ENCODE measurements at regions not wholly inside any gene's neighbourhood (a gene's known extent, or its start where the extent isn't known, plus 50 kb on each side); places are given as distances from the start of the nearest gene placed in this dataset.

DNA sequence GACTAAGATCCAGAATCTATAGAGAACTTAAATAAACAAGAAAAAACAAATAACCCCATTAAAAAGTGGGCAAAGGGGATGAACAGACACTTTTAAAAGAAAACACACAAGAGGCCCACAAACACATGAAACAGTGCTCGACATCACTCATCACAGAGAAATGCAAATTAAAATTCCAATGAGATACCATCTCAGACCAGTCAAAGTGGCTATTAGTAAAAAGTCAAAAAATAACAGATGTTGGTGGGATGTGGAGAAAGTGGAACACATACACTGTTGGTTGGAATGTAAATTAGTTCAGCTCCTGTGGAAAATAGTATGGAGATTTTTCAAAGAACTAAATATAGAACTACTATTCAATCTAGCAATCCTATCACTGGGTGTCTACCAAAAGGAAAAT, 143.1 kb downstream of the IFI44 start:
- no peak for DNase-seq (ENCODE audit: low read depth)
- peaks cover 15% of the 10 kb centered on the region for H3K9me3 ChIP-seq (ENCODE audit: control insufficient read depth, low read length)
- no peaks in the 10 kb centered on the region for H3K4me1 ChIP-seq (ENCODE audit: control insufficient read depth, insufficient read depth, low read length)
- no peaks in the 10 kb centered on the region for H3K27me3 ChIP-seq (replicated peaks; ENCODE audit: control insufficient read depth, insufficient read depth, low read length)
- no peak overlapping the region for H3K4me3 ChIP-seq (ENCODE audit: low read length)
- H3K36me3 ChIP-seq (ENCODE audit: control insufficient read depth, insufficient read depth, low read length, severe bottlenecking), result no peaks in the 10 kb centered on the region
- H3K9ac ChIP-seq (ENCODE audit: low read length), result no peak overlapping the region

DNA sequence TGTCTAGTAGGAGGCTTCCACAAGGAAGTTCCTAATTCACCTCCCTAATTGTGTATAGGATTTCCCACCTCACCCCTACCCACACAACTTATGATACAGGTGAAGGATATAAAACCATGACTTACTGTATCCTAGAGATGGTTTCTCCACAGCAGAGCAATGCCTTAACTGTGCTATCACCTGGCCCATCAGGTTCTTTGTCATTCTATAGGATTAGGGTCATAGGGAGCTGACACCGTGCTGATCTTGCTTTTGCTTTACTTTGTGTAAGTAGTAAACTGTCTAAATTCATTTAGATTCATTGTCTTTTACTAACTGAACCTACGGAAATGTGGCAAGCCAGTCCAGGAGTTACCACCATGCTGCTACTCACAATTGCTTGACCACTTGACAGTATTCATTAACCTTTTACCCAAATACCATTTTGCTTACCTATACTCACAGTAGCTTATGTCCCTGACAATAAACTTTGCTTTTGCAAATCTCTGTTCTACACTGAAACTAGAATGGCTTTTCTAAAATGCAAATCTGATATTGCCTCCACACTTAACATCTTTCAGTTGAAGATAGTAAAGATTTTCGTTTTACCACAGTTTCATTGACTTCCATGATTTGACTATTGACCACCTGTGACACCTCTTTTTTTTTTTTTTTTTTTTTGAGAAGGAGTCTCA, 147.6 kb downstream of the IFI44 start:
- H3K9me3 ChIP-seq (ENCODE audit: control insufficient read depth, low read length), result peaks cover under 1% of the 10 kb centered on the region
- no peaks in the 10 kb centered on the region for H3K4me1 ChIP-seq (ENCODE audit: control insufficient read depth, insufficient read depth, low read length)
- no peaks in the 10 kb centered on the region for H3K36me3 ChIP-seq (ENCODE audit: control insufficient read depth, insufficient read depth, low read length, severe bottlenecking)
- H3K4me3 ChIP-seq (ENCODE audit: low read length), result no peak overlapping the region
- DNase-seq (ENCODE audit: low read depth), result no peak
- no peaks in the 10 kb centered on the region for H3K27me3 ChIP-seq (replicated peaks; ENCODE audit: control insufficient read depth, insufficient read depth, low read length)
- no peak overlapping the region for H3K9ac ChIP-seq (ENCODE audit: low read length)

DNA sequence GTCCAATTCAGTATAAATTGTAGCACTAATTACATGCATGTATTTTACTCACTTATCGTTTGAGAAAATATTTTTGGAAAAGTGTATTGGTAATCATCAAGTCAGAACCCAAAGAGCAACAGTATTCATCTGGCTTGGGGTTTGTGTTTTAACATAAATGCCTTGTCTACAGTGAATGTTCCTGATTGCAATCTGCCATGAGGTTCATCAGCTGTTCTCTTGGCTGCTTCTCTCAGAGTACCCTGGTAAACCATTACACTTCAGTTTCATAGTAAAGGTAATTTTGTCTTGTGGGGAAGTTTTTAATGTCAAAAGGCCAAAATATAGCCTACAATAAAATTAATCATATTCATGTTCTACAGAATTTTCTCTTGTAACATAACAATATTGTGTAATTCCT, 150.3 kb downstream of the IFI44 start:
- H3K27me3 ChIP-seq (replicated peaks; ENCODE audit: control insufficient read depth, insufficient read depth, low read length), result no peaks in the 10 kb centered on the region
- no peaks in the 10 kb centered on the region for H3K36me3 ChIP-seq (ENCODE audit: control insufficient read depth, insufficient read depth, low read length, severe bottlenecking)
- no peak for DNase-seq (ENCODE audit: low read depth)
- H3K9ac ChIP-seq (ENCODE audit: low read length), result no peak overlapping the region
- H3K9me3 ChIP-seq (ENCODE audit: control insufficient read depth, low read length), result no peaks in the 10 kb centered on the region
- no peak overlapping the region for H3K4me3 ChIP-seq (ENCODE audit: low read length)
- H3K4me1 ChIP-seq (ENCODE audit: control insufficient read depth, insufficient read depth, low read length), result no peaks in the 10 kb centered on the region

DNA sequence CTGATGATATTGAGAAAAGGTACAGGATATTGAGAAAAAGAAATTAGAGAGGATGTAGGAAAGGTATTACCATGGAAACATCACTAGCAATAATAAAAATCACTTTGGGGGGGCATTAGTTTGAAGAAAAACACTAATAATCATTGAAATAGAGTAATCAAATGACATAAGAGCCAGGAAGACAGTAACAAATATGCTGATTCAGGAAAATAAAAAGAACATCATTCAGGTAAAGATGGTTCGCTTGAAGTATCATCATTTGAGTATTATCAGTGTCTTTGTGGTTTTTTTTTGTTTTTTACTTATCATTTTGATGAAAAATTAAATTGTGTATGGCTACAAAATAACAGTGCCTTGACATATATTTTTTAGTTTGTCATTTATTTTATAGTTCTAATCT, 164.5 kb downstream of the IFI44 start:
- Histone ChIP-seq H3K9me3 (ENCODE audit: control insufficient read depth, low read length) (no peaks in the 10 kb centered on the region), H3K36me3 (ENCODE audit: control insufficient read depth, insufficient read depth, low read length, severe bottlenecking) (no peaks in the 10 kb centered on the region), H3K9ac (ENCODE audit: low read length) (no peak overlapping the region), H3K4me3 (ENCODE audit: low read length) (no peak overlapping the region), H3K27me3 (replicated peaks; ENCODE audit: control insufficient read depth, insufficient read depth, low read length) (no peaks in the 10 kb centered on the region), H3K4me1 (ENCODE audit: control insufficient read depth, insufficient read depth, low read length) (no peaks in the 10 kb centered on the region)
- no peak for DNase-seq (ENCODE audit: low read depth)

DNA sequence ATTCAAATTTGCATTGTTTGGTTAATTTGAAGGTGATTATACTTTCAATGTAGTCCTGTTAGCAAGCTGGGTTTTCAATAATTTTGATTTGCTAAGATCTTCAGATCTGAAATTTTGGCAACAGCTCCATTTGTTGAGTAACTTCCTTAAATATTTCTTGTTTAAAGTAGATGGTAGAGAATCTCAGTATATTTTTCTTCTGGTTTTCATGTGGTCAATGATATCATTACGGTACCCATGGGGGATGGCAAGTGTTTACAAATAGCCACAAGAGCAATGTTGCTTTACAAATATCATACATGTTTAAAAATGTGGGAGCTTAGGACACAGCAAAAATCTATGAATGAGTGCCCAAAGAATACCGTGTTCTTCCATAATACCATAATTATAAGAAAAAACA, 175.9 kb downstream of the IFI44 start:
- H3K4me3 ChIP-seq (ENCODE audit: low read length), result no peak overlapping the region
- no peaks in the 10 kb centered on the region for H3K9me3 ChIP-seq (ENCODE audit: control insufficient read depth, low read length)
- H3K4me1 ChIP-seq (ENCODE audit: control insufficient read depth, insufficient read depth, low read length), result peaks cover 4% of the 10 kb centered on the region
- no peaks in the 10 kb centered on the region for H3K36me3 ChIP-seq (ENCODE audit: control insufficient read depth, insufficient read depth, low read length, severe bottlenecking)
- H3K27me3 ChIP-seq (replicated peaks; ENCODE audit: control insufficient read depth, insufficient read depth, low read length), result no peaks in the 10 kb centered on the region
- no peak overlapping the region for H3K9ac ChIP-seq (ENCODE audit: low read length)
- DNase-seq (ENCODE audit: low read depth), result no peak

DNA sequence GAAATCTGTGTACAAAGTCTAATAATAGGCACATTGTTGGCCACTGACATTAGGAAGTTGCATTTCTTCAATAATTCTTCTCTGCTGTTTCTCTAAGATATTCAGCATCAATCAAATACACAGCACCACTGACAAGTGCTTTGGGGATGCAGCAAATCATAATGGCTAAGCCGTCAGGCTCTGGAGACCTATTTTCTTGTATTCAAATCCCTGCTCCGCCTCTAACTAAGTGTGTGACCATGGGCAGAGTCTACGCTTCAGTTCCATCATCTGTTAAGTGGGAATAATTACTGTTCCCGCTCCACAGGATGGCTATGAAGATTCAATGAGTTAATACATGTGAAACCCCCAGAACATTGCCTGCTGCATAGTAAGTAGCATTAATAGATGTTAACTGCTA, 176.9 kb downstream of the ADGRL4 start:
- no peak for DNase-seq (ENCODE audit: low read depth)
- Histone ChIP-seq H3K27me3 (replicated peaks; ENCODE audit: control insufficient read depth, insufficient read depth, low read length) (no peaks in the 10 kb centered on the region), H3K9me3 (ENCODE audit: control insufficient read depth, low read length) (no peaks in the 10 kb centered on the region)

DNA sequence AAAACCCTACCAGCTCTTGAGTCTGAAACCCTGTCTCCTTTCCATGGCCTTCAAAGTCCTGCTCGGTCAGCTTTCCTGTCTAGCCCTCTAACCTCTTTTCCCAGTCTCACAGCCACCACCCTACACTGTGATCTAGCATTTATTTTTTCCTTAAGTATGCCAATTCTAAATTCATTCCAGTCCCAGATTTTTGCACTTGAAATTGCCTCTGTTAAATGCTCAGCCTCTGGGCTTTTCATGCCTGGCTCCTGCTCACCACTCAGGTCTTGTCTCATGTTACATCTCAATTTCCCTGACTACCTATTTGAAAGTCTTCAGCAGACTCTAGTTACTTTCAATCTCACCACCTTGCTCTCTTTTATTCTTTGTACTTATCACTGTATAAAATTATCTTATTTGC, 176.2 kb downstream of the ADGRL4 start:
- no peaks in the 10 kb centered on the region for H3K9me3 ChIP-seq (ENCODE audit: control insufficient read depth, low read length)
- no peaks in the 10 kb centered on the region for H3K36me3 ChIP-seq (ENCODE audit: control insufficient read depth, insufficient read depth, low read length, severe bottlenecking)
- H3K4me1 ChIP-seq (ENCODE audit: control insufficient read depth, insufficient read depth, low read length), result peaks cover 30% of the 10 kb centered on the region
- H3K4me3 ChIP-seq (ENCODE audit: low read length), result no peak overlapping the region
- H3K9ac ChIP-seq (ENCODE audit: low read length), result no peak overlapping the region
- H3K27me3 ChIP-seq (replicated peaks; ENCODE audit: control insufficient read depth, insufficient read depth, low read length), result no peaks in the 10 kb centered on the region
- no peak for DNase-seq (ENCODE audit: low read depth)

More for the DNA sequence above, 176.9 kb downstream of the ADGRL4 start:
- H3K9ac ChIP-seq (ENCODE audit: low read length), result no peak overlapping the region
- peaks cover 31% of the 10 kb centered on the region for H3K4me1 ChIP-seq (ENCODE audit: control insufficient read depth, insufficient read depth, low read length)
- no peak overlapping the region for H3K4me3 ChIP-seq (ENCODE audit: low read length)
- H3K36me3 ChIP-seq (ENCODE audit: control insufficient read depth, insufficient read depth, low read length, severe bottlenecking), result no peaks in the 10 kb centered on the region

DNA sequence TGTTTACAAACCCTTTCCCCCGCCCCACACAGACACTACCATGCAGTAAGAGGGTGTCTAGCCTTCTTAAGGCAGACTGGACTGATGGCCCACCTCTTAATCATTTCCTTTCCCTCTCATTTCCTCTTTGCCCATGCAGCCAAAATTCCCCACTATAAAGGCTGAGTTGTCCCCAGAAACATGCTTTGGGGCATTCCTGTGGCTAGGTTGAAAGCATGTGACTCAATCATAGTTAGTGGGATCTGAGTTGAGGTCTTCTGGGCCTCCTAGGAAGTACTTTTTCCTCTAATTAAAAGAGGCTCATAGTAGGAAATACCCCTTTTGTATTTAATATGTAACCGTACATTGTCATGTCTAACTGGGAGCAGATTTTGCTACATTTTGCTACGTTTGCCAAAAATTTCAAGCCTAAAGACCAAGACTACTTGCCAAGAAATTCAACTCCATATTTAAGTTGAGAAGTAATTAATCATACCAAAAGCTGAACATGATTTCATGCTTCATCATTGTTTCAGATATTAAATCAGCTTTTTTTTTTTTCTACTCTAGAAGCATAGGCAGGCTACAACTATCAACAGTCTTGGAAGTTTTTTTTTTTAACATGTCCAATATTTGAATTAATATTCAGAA, 174.7 kb downstream of the ADGRL4 start:
- Histone ChIP-seq H3K9ac (ENCODE audit: low read length) (no peak overlapping the region), H3K36me3 (ENCODE audit: control insufficient read depth, insufficient read depth, low read length, severe bottlenecking) (no peaks in the 10 kb centered on the region), H3K27me3 (replicated peaks; ENCODE audit: control insufficient read depth, insufficient read depth, low read length) (no peaks in the 10 kb centered on the region), H3K9me3 (ENCODE audit: control insufficient read depth, low read length) (no peaks in the 10 kb centered on the region), H3K4me1 (ENCODE audit: control insufficient read depth, insufficient read depth, low read length) (peaks cover 28% of the 10 kb centered on the region), H3K4me3 (ENCODE audit: low read length) (no peak overlapping the region)
- peak; percentile 89 for DNase-seq (ENCODE audit: low read depth)

DNA sequence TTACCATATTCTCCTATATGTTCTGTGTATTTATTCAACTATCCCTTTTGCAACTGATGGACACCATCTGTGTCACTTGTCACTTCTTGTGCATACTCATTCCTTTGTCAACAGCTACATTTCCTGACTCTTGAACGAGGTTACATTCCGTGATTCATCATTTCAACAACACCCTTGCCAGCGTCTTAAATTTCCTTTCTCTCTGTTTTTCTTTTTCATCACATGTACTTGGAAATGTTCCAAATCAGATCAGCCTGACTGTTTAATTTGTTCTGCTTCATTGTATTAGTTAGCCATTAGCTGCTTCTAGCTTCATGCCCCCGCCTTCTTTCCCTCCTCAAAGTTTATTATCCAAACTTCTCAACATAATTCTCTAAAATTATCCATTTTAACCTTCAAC, 173.0 kb downstream of the ADGRL4 start:
- no peak overlapping the region for H3K4me3 ChIP-seq (ENCODE audit: low read length)
- no peaks in the 10 kb centered on the region for H3K9me3 ChIP-seq (ENCODE audit: control insufficient read depth, low read length)
- H3K27me3 ChIP-seq (replicated peaks; ENCODE audit: control insufficient read depth, insufficient read depth, low read length), result no peaks in the 10 kb centered on the region
- H3K4me1 ChIP-seq (ENCODE audit: control insufficient read depth, insufficient read depth, low read length), result peaks cover 28% of the 10 kb centered on the region
- no peak overlapping the region for H3K9ac ChIP-seq (ENCODE audit: low read length)
- peak; percentile 94 for DNase-seq (ENCODE audit: low read depth)
- H3K36me3 ChIP-seq (ENCODE audit: control insufficient read depth, insufficient read depth, low read length, severe bottlenecking), result no peaks in the 10 kb centered on the region

DNA sequence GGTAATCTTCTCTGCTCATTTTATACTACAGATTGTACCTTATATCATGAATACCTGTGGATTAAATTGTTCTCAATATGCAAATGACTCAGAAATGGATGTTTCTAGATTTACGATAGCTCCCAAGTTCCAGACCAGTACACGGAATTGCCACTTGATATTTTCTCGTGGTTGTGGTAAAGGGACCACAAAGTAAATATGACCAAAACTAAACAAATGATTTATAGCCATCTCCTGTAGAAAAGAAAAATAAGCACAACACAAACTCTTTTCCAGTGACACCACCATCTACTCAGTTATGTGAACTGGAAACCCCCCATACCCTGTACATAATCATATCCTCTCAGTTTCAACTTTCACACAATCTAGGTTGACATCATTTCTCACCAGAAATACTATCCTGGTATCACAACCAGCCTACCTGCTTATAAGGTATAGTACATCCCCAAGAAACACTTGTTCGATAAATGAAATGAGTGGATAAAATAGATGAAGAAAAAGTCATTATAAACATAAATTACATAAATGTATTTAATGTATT, 172.3 kb downstream of the ADGRL4 start:
- Histone ChIP-seq H3K4me3 (ENCODE audit: low read length) (no peak overlapping the region), H3K9ac (ENCODE audit: low read length) (no peak overlapping the region), H3K4me1 (ENCODE audit: control insufficient read depth, insufficient read depth, low read length) (peaks cover 28% of the 10 kb centered on the region), H3K36me3 (ENCODE audit: control insufficient read depth, insufficient read depth, low read length, severe bottlenecking) (no peaks in the 10 kb centered on the region), H3K27me3 (replicated peaks; ENCODE audit: control insufficient read depth, insufficient read depth, low read length) (no peaks in the 10 kb centered on the region), H3K9me3 (ENCODE audit: control insufficient read depth, low read length) (no peaks in the 10 kb centered on the region)
- DNase-seq (ENCODE audit: low read depth), result no peak

DNA sequence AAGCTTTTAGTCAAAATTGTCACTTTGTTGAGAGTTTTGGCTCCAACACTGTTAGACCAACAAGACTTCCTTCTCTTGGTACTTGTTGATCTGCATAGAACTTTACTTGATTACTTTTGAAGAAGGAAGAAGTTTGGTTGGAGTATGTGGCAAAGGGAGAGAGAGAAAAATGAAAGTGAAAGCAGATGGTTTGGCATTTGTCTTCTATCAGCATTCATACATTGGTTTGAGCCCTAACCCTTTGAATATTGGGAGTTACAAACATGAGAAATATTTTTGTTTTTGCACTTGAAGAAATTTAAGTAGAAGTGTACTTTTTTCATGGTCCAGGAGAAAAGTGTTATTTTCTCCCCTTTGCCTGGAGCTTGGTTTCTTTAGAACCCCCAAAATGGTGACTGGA, 169.8 kb downstream of the ADGRL4 start:
- Histone ChIP-seq H3K4me1 (ENCODE audit: control insufficient read depth, insufficient read depth, low read length) (peaks cover 38% of the 10 kb centered on the region), H3K9me3 (ENCODE audit: control insufficient read depth, low read length) (no peaks in the 10 kb centered on the region), H3K9ac (ENCODE audit: low read length) (no peak overlapping the region), H3K27me3 (replicated peaks; ENCODE audit: control insufficient read depth, insufficient read depth, low read length) (no peaks in the 10 kb centered on the region), H3K4me3 (ENCODE audit: low read length) (peak overlapping the region; percentile 22), H3K36me3 (ENCODE audit: control insufficient read depth, insufficient read depth, low read length, severe bottlenecking) (no peaks in the 10 kb centered on the region)
- peak; percentile 47 for DNase-seq (ENCODE audit: low read depth)
